Neuron (in vitro differentiated cells): ENCODE measurements at regions not wholly inside any gene's neighbourhood (a gene's known extent, or its start where the extent isn't known, plus 50 kb on each side); places are given as distances from the start of the nearest gene placed in this dataset.

Source experiments
- H2AFZ ChIP-seq: one replicate; pipeline ENCODE4 v1.6.1; 2013; ENCODE audit warnings: low read depth, mild to moderate bottlenecking, inconsistent platforms, low read length, moderate library complexity
- H3K27me3 ChIP-seq: one replicate; pipeline ENCODE4 v1.6.1; 2013; ENCODE audit warnings: low read length; ENCODE audit not compliant: insufficient read depth
- H3K36me3 ChIP-seq: one replicate; pipeline ENCODE4 v1.6.1; 2013; ENCODE audit warnings: low read length; ENCODE audit not compliant: insufficient read depth
- H3K4me1 ChIP-seq: one replicate; pipeline ENCODE4 v1.6.1; 2013; ENCODE audit warnings: low read length; ENCODE audit not compliant: insufficient read depth
- H3K4me3 ChIP-seq: 2 replicates; pipeline ENCODE4 v1.5.1; 2013; ENCODE audit warnings: mild to moderate bottlenecking, low read length, moderate library complexity
- H3K9me3 ChIP-seq: one replicate; pipeline ENCODE4 v1.6.1; 2013; ENCODE audit warnings: low read length

GRCh38 chr12:115521771-115522409 is 755.6 kb downstream of the MED13L start:
- Histone ChIP-seq H3K27me3 (no peaks in the 10 kb centered on the region), H3K36me3 (no peaks in the 10 kb centered on the region), H2AFZ (no peak overlapping the region), H3K4me1 (no peaks in the 10 kb centered on the region), H3K9me3 (no peaks in the 10 kb centered on the region), H3K4me3 (no peak overlapping the region)

- Histone ChIP-seq H3K4me1 (no peaks in the 10 kb centered on the region), H3K27me3 (no peaks in the 10 kb centered on the region), H3K9me3 (no peaks in the 10 kb centered on the region), H2AFZ (no peak overlapping the region), H3K4me3 (no peak overlapping the region), H3K36me3 (no peaks in the 10 kb centered on the region)
Measured at GRCh38 chr12:115519887-115520286, 757.6 kb downstream of the MED13L start.

- H3K9me3 ChIP-seq = no peaks in the 10 kb centered on the region
- no peaks in the 10 kb centered on the region for H3K36me3 ChIP-seq
- no peaks in the 10 kb centered on the region for H3K4me1 ChIP-seq
- H2AFZ ChIP-seq = no peak overlapping the region
- no peak overlapping the region for H3K4me3 ChIP-seq
- no peaks in the 10 kb centered on the region for H3K27me3 ChIP-seq
Measured at GRCh38 chr12:115519359-115519758, 758.1 kb downstream of the MED13L start.

GRCh38 chr12:115517913-115518312 is 759.6 kb downstream of the MED13L start:
- H3K4me3 ChIP-seq = no peak overlapping the region
- H3K9me3 ChIP-seq = no peaks in the 10 kb centered on the region
- no peaks in the 10 kb centered on the region for H3K36me3 ChIP-seq
- no peaks in the 10 kb centered on the region for H3K27me3 ChIP-seq
- H2AFZ ChIP-seq = no peak overlapping the region
- H3K4me1 ChIP-seq = no peaks in the 10 kb centered on the region

- H3K27me3 ChIP-seq = no peaks in the 10 kb centered on the region
- no peaks in the 10 kb centered on the region for H3K36me3 ChIP-seq
- no peak overlapping the region for H2AFZ ChIP-seq
- peaks cover 8% of the 10 kb centered on the region for H3K4me1 ChIP-seq
- no peaks in the 10 kb centered on the region for H3K9me3 ChIP-seq
- H3K4me3 ChIP-seq = no peak overlapping the region
Measured at GRCh38 chr12:115511986-115512711, 765.3 kb downstream of the MED13L start.

DNA sequence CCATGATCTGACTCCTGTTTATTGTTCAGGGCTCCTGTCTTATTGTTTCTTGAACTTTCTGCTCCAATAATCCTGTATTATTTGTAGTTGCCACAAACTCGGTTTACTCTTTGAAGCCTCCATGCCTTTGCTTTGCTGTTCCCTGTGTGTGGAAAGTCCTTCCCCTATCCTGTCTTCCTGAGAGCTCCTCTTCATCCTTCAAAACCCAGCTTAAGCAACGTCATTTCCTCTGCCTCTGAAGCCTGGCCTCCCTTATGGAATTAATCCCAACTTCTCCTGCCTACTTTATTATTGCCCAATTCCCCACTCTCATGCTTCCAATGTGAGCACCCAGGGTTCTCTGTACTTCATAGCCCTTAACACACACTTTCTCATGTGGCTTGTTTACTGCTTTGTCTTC is 766.2 kb downstream of the MED13L start:
- H2AFZ ChIP-seq = no peak overlapping the region
- no peak overlapping the region for H3K4me3 ChIP-seq
- H3K36me3 ChIP-seq = no peaks in the 10 kb centered on the region
- H3K9me3 ChIP-seq = no peaks in the 10 kb centered on the region
- peaks cover 8% of the 10 kb centered on the region for H3K4me1 ChIP-seq
- H3K27me3 ChIP-seq = no peaks in the 10 kb centered on the region

GRCh38 chr12:115508990-115509389 is 768.5 kb downstream of the MED13L start:
- Histone ChIP-seq H3K4me1 (peaks cover 8% of the 10 kb centered on the region), H3K4me3 (no peak overlapping the region), H2AFZ (no peak overlapping the region), H3K9me3 (no peaks in the 10 kb centered on the region), H3K36me3 (no peaks in the 10 kb centered on the region), H3K27me3 (no peaks in the 10 kb centered on the region)

GRCh38 chr12:115507951-115508722 is 769.4 kb downstream of the MED13L start:
- no peak overlapping the region for H2AFZ ChIP-seq
- no peaks in the 10 kb centered on the region for H3K36me3 ChIP-seq
- H3K4me3 ChIP-seq = no peak overlapping the region
- H3K4me1 ChIP-seq = peaks cover 8% of the 10 kb centered on the region
- H3K9me3 ChIP-seq = no peaks in the 10 kb centered on the region
- no peaks in the 10 kb centered on the region for H3K27me3 ChIP-seq

GRCh38 chr12:115507560-115507889 is 770.0 kb downstream of the MED13L start:
- Histone ChIP-seq H3K9me3 (no peaks in the 10 kb centered on the region), H2AFZ (no peak overlapping the region), H3K27me3 (no peaks in the 10 kb centered on the region), H3K4me1 (peaks cover 8% of the 10 kb centered on the region), H3K4me3 (no peak overlapping the region), H3K36me3 (no peaks in the 10 kb centered on the region)

- no peak overlapping the region for H3K4me3 ChIP-seq
- no peak overlapping the region for H2AFZ ChIP-seq
- no peaks in the 10 kb centered on the region for H3K9me3 ChIP-seq
- H3K4me1 ChIP-seq = peaks cover 8% of the 10 kb centered on the region
- H3K36me3 ChIP-seq = no peaks in the 10 kb centered on the region
- no peaks in the 10 kb centered on the region for H3K27me3 ChIP-seq
Measured at GRCh38 chr12:115506822-115507559, 770.5 kb downstream of the MED13L start.

DNA sequence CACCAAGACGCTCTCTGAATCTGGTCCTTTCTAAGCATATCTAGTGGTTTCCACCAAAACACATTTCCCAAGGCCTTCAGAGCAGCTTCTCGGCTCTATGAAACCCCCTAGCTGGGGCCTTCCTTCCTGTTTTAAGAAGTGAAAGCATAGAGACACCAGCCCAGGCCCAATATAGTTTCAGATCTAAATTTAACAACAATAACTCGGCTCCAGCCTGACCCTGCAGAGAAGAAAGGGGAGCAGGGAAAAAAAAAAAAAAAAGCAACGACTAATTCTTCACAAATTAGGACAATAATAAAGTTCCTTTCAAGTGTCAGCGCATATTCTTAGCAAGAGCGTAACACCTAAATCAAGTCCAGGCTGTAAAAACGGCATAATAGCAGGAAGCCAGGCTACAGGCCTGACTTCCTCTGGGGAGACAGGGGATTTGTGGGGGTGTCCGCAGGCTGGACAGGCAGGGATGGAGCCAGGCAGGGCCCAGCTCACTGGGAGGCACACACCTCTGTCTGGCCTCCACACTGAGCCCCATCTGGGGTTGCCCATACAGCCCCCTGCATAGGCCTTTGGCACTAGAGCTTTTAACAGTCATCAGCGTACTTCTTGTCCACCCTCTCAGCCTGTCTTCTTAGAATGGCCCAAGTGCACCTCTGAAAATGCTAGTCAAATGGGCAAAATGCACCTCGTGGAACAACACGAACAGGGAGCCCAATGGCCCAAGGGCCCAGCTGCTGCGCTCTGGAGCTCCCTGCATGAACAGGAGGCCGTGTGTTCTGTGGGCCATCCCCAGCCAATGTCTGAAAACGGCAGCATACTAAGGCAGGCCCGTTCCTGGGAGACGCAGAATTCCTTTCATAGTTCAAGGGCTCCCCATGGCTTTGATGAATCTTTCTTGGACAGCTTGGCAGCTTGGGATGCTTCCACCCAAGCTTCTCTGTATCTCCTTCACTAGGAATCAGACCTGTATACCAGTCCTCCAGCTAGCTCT is 772.9 kb downstream of the MED13L start:
- Histone ChIP-seq H3K4me3 (no peak overlapping the region), H3K4me1 (peaks cover 8% of the 10 kb centered on the region), H3K27me3 (no peaks in the 10 kb centered on the region), H3K36me3 (no peaks in the 10 kb centered on the region), H3K9me3 (no peaks in the 10 kb centered on the region), H2AFZ (no peak overlapping the region)

DNA sequence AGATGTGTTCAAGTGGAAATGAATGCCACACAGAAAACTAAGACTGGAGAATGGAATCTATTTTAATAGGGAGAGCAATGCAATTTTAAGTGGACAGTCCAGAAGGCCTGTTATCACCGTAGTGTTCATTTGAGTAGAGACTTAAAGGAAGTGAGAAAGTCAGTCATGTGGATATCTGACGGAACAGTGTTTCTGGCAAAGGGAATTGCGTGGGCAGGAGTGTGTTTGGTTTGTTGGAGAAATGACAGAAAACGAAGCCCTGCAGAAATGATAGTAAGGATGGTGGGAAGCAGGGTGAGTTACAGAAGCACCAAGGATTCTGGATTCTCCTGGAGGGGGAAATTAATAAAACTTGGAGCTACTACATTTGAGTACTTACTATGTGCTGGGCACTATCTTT is 776.6 kb downstream of the MED13L start:
- H3K36me3 ChIP-seq = no peaks in the 10 kb centered on the region

More for the DNA sequence above, 776.6 kb downstream of the MED13L start:
- Histone ChIP-seq H3K4me3 (no peak overlapping the region), H3K27me3 (no peaks in the 10 kb centered on the region), H3K4me1 (no peaks in the 10 kb centered on the region), H2AFZ (no peak overlapping the region), H3K9me3 (no peaks in the 10 kb centered on the region)
